Ishikawa (cell line): ENCODE measurements at regions not wholly inside any gene's neighbourhood (a gene's known extent, or its start where the extent isn't known, plus 50 kb on each side); places are given as distances from the start of the nearest gene placed in this dataset.

ENCODE experiments used
- CEBPB ChIP-seq: IDR thresholded peaks from 2 replicates; pipeline ENCODE4 v1.6.1; 2012
- CREB1 ChIP-seq: IDR thresholded peaks from 2 replicates; pipeline ENCODE4 v1.6.1; 2012; ENCODE audit warnings: low read depth
- EGR1 ChIP-seq: IDR thresholded peaks from 2 replicates; pipeline ENCODE4 v1.6.1; 2012
- EP300 ChIP-seq: IDR thresholded peaks from 2 replicates; pipeline ENCODE4 v1.6.1; 2012; ENCODE audit warnings: borderline replicate concordance
- FOXM1 ChIP-seq: IDR thresholded peaks from 2 replicates; pipeline ENCODE4 v1.6.1; 2012; ENCODE audit warnings: low read depth, borderline replicate concordance
- MAX ChIP-seq: IDR thresholded peaks from 2 replicates; pipeline ENCODE4 v1.6.1; 2012
- NFIC ChIP-seq: IDR thresholded peaks from 2 replicates; pipeline ENCODE4 v1.6.1; 2012
- RAD21 ChIP-seq: IDR thresholded peaks from 2 replicates; pipeline ENCODE4 v1.6.1; 2012; ENCODE audit warnings: low read depth
- REST ChIP-seq: IDR thresholded peaks from 2 replicates; pipeline ENCODE4 v1.6.1; 2012; ENCODE audit warnings: low read depth, mild to moderate bottlenecking
- TAF1 ChIP-seq: IDR thresholded peaks from 2 replicates; pipeline ENCODE4 v1.6.1; 2012; ENCODE audit warnings: low read depth, mild to moderate bottlenecking
- TCF12 ChIP-seq: IDR thresholded peaks from 2 replicates; pipeline ENCODE4 v1.6.1; 2012; ENCODE audit warnings: low read depth
- TEAD4 ChIP-seq: IDR thresholded peaks from 2 replicates; pipeline ENCODE4 v1.6.1; 2012
- USF1 ChIP-seq: IDR thresholded peaks from 2 replicates; pipeline ENCODE4 v1.6.1; 2012
- YY1 ChIP-seq: IDR thresholded peaks from 2 replicates; pipeline ENCODE4 v1.6.1; 2012; ENCODE audit warnings: low read depth
- ZBTB7A ChIP-seq: IDR thresholded peaks from 2 replicates; pipeline ENCODE4 v1.6.1; 2012; ENCODE audit warnings: low read depth

DNA sequence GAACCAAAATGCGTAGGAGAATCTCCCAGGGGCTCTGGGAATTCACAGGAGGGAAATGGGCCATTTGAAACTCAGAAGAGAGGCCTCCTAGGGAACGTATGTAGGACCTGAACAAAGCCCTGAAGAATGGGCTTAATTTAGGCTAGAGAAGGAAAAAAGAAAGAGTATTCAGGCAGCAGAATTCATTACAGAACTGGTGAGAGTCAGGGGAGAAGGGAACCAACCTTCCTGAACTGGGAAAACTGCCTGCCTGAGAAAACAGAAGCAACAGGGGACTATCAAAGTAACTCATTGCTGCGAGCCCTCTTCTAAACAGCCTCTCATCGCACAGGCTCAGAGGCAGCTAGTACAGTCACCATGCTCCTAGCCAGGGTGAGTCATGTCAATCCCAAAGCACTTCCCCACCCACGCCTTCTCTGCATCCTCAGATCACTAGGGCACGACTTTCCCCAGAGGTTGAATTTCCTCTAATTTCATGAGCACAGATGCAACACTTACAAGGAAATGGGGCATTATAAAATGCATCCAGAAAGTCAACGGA lies 98.1 kb downstream of the ADSS2 start:
- TF ChIP-seq FOXM1, result no peak
- 0 out of 2 replicates have a peak, but pooled peaks have one; percentile 5 for TF ChIP-seq MAX
- no peak for TF ChIP-seq TAF1
- no peak for TF ChIP-seq TCF12
- TF ChIP-seq YY1, result no peak
- TF ChIP-seq EGR1, result peak; percentile 86
- TF ChIP-seq USF1, result no peak
- TF ChIP-seq CREB1, result no peak
- no peak for TF ChIP-seq ZBTB7A

DNA sequence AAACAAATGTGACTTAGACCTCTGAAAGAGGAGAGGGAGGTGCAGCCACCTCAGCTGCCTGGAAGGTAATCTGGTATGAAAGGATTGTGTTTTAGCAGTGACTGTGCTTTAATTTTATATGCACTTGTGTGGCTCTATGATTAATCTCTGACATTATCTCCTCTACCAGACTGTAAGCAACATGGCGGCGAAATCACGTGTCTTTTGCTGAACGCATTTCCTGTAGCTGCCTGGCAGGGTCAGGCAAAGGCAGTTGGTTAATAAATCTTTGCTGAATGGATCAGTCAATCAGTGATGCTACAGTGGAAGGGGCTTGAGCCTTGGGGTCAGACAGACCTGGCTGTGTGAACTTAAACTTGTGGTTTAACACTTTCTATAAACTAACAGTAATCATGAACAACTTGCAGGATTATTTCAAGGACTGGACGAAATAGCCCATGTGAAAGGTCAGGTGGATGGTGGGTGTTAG lies 96.9 kb downstream of the ADSS2 start:
- TF ChIP-seq EP300 (no peak), REST (no peak), USF1 (no peak), ZBTB7A (no peak), FOXM1 (no peak), MAX (no peak)

DNA sequence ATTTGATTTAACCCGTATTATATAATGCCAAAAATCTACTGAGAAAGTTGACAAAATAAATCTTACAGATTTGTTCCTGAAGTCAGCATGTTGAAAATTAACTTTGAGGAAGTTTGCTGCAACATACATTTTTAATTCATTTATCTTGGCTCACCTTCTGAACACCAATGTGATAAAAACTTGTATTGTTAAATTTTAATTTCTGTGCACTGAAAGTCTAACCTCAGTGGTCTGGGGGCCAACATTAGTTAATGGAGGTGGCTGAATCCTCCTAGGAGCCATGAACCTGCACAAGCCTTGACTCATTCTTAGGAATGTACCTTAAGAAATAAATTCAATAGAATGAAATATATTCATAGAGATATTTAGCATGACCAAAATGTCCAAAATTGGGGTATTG lies 95.3 kb downstream of the ADSS2 start:
- TF ChIP-seq CREB1 (no peak), EP300 (no peak), CEBPB (no peak), REST (no peak), TCF12 (no peak), FOXM1 (no peak), USF1 (no peak), TEAD4 (no peak), YY1 (no peak), ZBTB7A (no peak), MAX (no peak), NFIC (no peak), RAD21 (no peak), EGR1 (no peak), TAF1 (no peak)
